KMS-11 (cell line): ENCODE measurements at regions not wholly inside any gene's neighbourhood (a gene's known extent, or its start where the extent isn't known, plus 50 kb on each side); places are given as distances from the start of the nearest gene placed in this dataset.

Source experiments
- H2AFZ ChIP-seq: fragments of 200-600 bp; sonication (generic); 2 replicates; pipeline ENCODE4 v1.6.1; 2016; ENCODE audit warnings: antibody characterized with exemption, mixed run types, low read depth
- H3K27ac ChIP-seq: fragments of 200-600 bp; sonication (generic); 2 replicates; pipeline ENCODE4 v1.6.1; 2016; ENCODE audit warnings: mild to moderate bottlenecking, mixed run types
- H3K27me3 ChIP-seq: fragments of 200-600 bp; sonication (generic); 2 replicates; pipeline ENCODE4 v1.6.1; 2017; ENCODE audit warnings: mild to moderate bottlenecking, low read depth, mixed run types, moderate library complexity; ENCODE audit not compliant: insufficient read depth
- H3K36me3 ChIP-seq: fragments of 200-600 bp; sonication (generic); 2 replicates; pipeline ENCODE4 v1.6.1; 2017; ENCODE audit warnings: mild to moderate bottlenecking, mixed run types; ENCODE audit not compliant: insufficient read depth
- H3K4me1 ChIP-seq: fragments of 200-600 bp; sonication (generic); 2 replicates; pipeline ENCODE4 v1.6.1; 2016; ENCODE audit warnings: mild to moderate bottlenecking, low read depth, mixed run types; ENCODE audit not compliant: poor library complexity, severe bottlenecking
- H3K4me2 ChIP-seq: fragments of 200-600 bp; sonication (generic); 2 replicates; pipeline ENCODE4 v1.7.0; 2016; ENCODE audit warnings: mild to moderate bottlenecking, mixed run types
- H3K4me3 ChIP-seq: fragments of 200-600 bp; sonication (generic); IDR thresholded peaks from 2 replicates; pipeline ENCODE4 v1.6.1; 2017; ENCODE audit warnings: low read depth, low read length, mixed read lengths; ENCODE audit not compliant: insufficient read depth
- H3K79me2 ChIP-seq: fragments of 200-600 bp; sonication (generic); 2 replicates; pipeline ENCODE4 v1.6.1; 2016; ENCODE audit warnings: low read depth, mixed run types; ENCODE audit not compliant: insufficient read depth
- H3K9ac ChIP-seq: fragments of 200-600 bp; sonication (generic); 2 replicates; pipeline ENCODE4 v1.6.1; 2016; ENCODE audit warnings: mild to moderate bottlenecking, mixed run types
- H4K20me1 ChIP-seq: fragments of 200-600 bp; sonication (generic); 2 replicates; pipeline ENCODE4 v1.6.1; 2016; ENCODE audit warnings: mild to moderate bottlenecking, mixed run types; ENCODE audit not compliant: insufficient read depth
- TF ChIP-seq, protein P1 (sequence below): fragments of 200-600 bp; sonication (generic); conservative IDR thresholded peaks from 2 replicates; pipeline ENCODE4 v1.6.1; 2017; ENCODE audit warnings: low read depth, mild to moderate bottlenecking, antibody characterized with exemption, low read length, moderate library complexity, mixed read lengths

DNA sequence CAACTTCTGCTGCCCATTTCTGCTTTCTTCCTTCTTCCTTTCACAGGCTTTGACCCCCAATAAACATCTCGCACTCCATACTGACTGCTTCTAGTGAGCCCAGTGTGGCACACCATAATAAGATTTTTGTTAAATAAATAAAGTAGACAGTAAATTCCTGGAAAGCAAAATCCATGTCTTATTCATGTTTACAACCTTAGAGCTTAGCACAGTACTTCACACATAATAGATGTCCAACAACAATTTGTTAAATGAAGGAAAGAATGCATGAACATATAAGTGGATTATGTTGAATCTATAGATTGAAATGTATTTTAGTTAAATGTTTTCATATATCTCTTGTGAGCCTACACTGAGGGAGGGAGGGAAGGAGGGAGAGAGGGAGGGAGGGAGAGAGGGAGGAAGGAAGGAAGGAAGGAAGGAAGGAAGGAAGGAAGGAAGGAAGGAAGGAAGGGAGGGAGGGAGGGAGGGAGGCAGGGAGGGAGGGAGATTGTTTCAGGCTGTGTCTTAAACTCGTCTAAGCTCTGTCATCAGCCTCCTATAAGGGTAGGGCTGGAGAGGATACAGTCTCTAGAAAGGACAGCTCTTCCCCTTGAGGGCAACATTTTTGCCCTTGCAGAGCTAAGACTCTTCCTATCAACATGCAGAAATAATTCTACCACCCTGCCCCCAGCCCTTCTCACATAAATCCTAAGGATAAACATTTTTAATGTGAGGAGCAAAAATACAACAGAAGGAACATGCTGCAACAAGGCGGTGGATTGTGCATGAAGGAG is 168.1 kb downstream of the BARX2 start:
- no peaks in the 10 kb centered on the region for H3K4me1 ChIP-seq
- H3K36me3 ChIP-seq = no peaks in the 10 kb centered on the region
- H3K79me2 ChIP-seq = no peaks in the 10 kb centered on the region
- no peak overlapping the region for H3K27ac ChIP-seq
- H3K27me3 ChIP-seq = no peaks in the 10 kb centered on the region
- no peak overlapping the region for H3K4me2 ChIP-seq
- H3K9ac ChIP-seq = no peak overlapping the region
- no peak overlapping the region for H2AFZ ChIP-seq
- no peak overlapping the region for H3K4me3 ChIP-seq
- no peaks in the 10 kb centered on the region for H4K20me1 ChIP-seq
- TF ChIP-seq, protein P1, sequence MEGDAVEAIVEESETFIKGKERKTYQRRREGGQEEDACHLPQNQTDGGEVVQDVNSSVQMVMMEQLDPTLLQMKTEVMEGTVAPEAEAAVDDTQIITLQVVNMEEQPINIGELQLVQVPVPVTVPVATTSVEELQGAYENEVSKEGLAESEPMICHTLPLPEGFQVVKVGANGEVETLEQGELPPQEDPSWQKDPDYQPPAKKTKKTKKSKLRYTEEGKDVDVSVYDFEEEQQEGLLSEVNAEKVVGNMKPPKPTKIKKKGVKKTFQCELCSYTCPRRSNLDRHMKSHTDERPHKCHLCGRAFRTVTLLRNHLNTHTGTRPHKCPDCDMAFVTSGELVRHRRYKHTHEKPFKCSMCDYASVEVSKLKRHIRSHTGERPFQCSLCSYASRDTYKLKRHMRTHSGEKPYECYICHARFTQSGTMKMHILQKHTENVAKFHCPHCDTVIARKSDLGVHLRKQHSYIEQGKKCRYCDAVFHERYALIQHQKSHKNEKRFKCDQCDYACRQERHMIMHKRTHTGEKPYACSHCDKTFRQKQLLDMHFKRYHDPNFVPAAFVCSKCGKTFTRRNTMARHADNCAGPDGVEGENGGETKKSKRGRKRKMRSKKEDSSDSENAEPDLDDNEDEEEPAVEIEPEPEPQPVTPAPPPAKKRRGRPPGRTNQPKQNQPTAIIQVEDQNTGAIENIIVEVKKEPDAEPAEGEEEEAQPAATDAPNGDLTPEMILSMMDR = no peak

DNA sequence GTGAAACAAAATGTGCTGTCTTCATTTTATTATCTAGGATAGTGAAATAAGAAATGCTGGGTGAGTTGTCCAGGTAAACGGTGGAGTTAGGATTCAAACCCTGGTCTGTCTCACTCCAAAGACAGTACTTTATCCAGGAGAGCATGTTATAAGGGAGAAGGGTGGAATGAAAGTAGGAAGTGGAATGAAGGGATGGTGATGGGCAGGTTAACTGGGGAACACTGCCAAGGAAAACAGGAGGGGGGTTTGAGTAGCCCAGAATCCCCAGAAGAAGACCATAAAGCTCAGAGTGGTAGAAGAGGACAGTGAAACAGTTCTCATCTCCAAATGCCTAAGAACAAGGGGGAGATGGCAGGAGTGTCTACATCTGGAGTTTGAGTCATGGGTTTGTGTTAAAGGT is 169.0 kb downstream of the BARX2 start:
- TF ChIP-seq, protein P1 = no peak

DNA sequence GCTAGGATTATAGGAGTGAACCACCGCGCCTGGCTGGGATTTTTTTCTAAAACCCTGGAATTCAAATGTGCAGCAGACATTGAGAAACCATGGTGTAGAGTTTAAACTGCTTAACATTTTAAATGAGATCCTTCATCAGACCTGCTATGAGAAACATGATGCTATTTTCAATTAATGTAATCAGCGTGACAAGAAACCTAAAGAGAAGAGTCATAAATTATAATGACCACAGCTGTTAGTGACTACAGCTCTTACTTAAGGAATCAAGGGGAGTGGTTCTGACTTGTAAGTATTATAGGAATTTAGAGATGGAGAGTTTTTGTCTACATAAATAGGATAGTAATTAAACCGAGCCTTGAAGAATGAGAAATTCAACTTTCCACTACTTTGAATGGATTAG is 170.6 kb downstream of the BARX2 start:
- H3K36me3 ChIP-seq = no peaks in the 10 kb centered on the region
- no peaks in the 10 kb centered on the region for H4K20me1 ChIP-seq
- H2AFZ ChIP-seq = no peak overlapping the region
- no peak overlapping the region for H3K9ac ChIP-seq
- no peak overlapping the region for H3K27ac ChIP-seq
- no peaks in the 10 kb centered on the region for H3K4me1 ChIP-seq
- no peaks in the 10 kb centered on the region for H3K27me3 ChIP-seq
- TF ChIP-seq, protein P1 = no peak
- H3K4me2 ChIP-seq = no peak overlapping the region
- H3K4me3 ChIP-seq = no peak overlapping the region
- no peaks in the 10 kb centered on the region for H3K79me2 ChIP-seq

More for the DNA sequence above, 169.0 kb downstream of the BARX2 start:
- no peaks in the 10 kb centered on the region for H3K79me2 ChIP-seq
- H4K20me1 ChIP-seq = no peaks in the 10 kb centered on the region
- H3K4me1 ChIP-seq = no peaks in the 10 kb centered on the region
- no peak overlapping the region for H3K27ac ChIP-seq
- H3K36me3 ChIP-seq = no peaks in the 10 kb centered on the region
- no peak overlapping the region for H3K4me2 ChIP-seq
- no peaks in the 10 kb centered on the region for H3K27me3 ChIP-seq
- no peak overlapping the region for H2AFZ ChIP-seq
- no peak overlapping the region for H3K9ac ChIP-seq
- no peak overlapping the region for H3K4me3 ChIP-seq

DNA sequence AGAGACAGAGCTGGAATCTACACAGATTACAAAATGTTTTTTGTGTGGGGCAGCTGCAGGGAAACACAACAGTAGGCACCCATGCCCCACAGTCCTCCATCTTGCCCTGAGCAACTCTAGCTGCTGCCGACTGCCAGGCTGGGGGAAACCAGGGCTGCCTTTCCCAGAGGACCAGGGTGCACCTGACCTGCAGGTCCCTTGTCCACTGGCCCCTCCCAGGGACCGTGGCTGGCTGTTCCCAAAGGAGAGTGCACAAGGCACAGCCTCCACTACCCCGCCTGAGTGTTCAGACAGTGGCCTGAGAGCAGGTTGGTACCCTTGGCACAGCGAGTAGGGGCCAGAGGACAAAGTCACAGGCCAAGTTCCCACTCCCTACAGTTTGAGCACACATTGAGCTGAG is 181.8 kb downstream of the BARX2 start:
- Histone ChIP-seq H3K4me1 (no peaks in the 10 kb centered on the region), H3K79me2 (no peaks in the 10 kb centered on the region), H3K9ac (no peak overlapping the region), H3K27ac (no peak overlapping the region), H3K36me3 (no peaks in the 10 kb centered on the region), H3K4me2 (no peak overlapping the region), H3K4me3 (no peak overlapping the region), H4K20me1 (no peaks in the 10 kb centered on the region), H3K27me3 (no peaks in the 10 kb centered on the region), H2AFZ (no peak overlapping the region)
- TF ChIP-seq, protein P1 = no peak
